ENCODE measurements at regions not wholly inside any gene's neighbourhood (a gene's known extent, or its start where the extent isn't known, plus 50 kb on each side); places are given as distances from the start of the nearest gene placed in this dataset.

DNA sequence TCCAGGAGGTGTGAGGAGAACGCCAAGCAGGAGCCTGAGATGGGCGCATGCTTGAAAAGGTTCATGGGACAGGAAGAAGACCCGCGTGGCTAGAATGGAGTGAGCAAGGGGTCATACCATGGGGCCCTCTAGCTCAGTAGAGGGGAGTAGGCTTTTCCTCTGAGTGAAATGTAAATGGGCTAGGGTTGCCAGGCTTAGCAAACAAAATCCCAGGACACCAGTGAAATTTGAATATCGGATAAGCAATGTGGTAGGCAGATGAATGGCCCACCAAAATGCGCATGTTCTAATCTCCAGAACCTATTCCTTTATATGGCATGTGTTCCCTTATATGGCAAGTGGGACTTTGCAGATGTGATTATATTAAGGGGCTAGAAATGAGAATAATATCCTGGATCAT, 174.1 kb upstream of the CCDC68 start:
- no peaks in the 10 kb centered on the region for H3K9me3 ChIP-seq (ENCODE audit: low read depth, low read length)
- TF ChIP-seq FOXP2 (optimal IDR thresholded peaks at IDR 0.05; ENCODE audit: control extremely low read depth, extremely low read length, insufficient read depth), result no peak
- no peak for TF ChIP-seq EZH2 (IDR thresholded peaks at IDR 0.05)
- TF ChIP-seq POLR2AphosphoS5 (IDR thresholded peaks at IDR 0.05; ENCODE audit: borderline replicate concordance, low read depth, low read length), result no peak
- no peak overlapping the region for H3K27ac ChIP-seq
- H3K36me3 ChIP-seq (ENCODE audit: insufficient read depth, low read length), result no peaks in the 10 kb centered on the region
- DNase-seq (ENCODE audit: low read depth, low spot score), result no peak
- H3K4me3 ChIP-seq, result no peak overlapping the region
- H3K9ac ChIP-seq (ENCODE audit: insufficient read length), result no peak overlapping the region

DNA sequence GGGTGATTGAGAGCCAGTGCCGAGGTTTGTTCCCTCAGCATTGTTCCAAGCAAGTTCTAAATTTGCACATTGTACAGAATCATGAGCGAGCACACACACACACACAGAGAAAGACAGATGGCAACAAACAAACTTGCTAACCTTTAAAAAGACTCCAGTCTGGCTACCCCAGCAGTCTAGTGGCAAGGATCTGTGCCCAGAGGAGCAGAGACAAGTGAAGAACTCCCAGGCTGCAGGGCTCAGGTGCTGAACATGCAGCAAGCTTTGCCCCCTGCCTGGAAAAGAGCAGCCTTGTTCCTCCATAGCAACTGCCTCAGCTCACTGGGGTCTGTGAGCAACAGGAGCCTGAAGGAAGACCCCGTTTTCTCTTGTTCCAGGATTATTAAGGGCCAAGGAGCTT, 169.2 kb upstream of the CCDC68 start:
- no peak overlapping the region for H3K4me3 ChIP-seq
- no peaks in the 10 kb centered on the region for H3K36me3 ChIP-seq (ENCODE audit: insufficient read depth, low read length)
- TF ChIP-seq EZH2 (IDR thresholded peaks at IDR 0.05) (no peak), POLR2AphosphoS5 (IDR thresholded peaks at IDR 0.05; ENCODE audit: borderline replicate concordance, low read depth, low read length) (no peak), FOXP2 (optimal IDR thresholded peaks at IDR 0.05; ENCODE audit: control extremely low read depth, extremely low read length, insufficient read depth) (no peak)
- no peak overlapping the region for H3K9ac ChIP-seq (ENCODE audit: insufficient read length)
- H3K27ac ChIP-seq, result no peak overlapping the region
- H3K9me3 ChIP-seq (ENCODE audit: low read depth, low read length), result no peaks in the 10 kb centered on the region
- no peak for DNase-seq (ENCODE audit: low read depth, low spot score)

DNA sequence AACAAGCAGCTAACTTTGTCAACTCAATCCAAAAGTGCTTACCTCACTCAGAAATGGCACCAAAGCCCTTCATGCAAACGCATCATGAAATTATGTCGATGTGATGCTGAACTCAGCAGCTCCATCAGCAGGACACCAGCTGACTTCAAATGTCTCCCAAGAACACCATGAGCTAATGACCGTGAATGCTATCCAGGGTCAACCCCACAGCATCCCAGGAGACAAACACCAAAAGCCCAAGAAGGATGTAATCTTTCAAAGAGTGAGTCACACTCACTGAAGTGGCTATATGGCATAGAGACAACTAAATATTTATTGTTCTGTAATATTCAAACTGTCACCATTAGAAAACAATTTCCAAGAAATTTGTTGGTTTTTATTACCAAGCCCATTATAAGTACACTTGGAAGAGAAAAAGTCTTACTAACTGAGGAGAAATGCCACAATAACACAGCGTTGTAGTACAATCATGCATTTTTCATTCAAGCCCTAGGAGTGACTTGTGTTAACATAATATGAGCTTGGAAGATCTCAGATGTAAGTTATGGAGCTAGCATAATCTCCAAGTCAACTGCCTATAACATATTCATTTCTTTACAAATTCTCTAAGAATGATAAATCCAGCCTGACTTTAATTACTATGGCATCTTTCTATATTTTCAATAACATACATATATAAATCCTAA, 165.0 kb upstream of the CCDC68 start:
- H3K27ac ChIP-seq, result no peak overlapping the region
- H3K9ac ChIP-seq (ENCODE audit: insufficient read length), result no peak overlapping the region
- TF ChIP-seq FOXP2 (optimal IDR thresholded peaks at IDR 0.05; ENCODE audit: control extremely low read depth, extremely low read length, insufficient read depth), result no peak
- TF ChIP-seq EZH2 (IDR thresholded peaks at IDR 0.05), result no peak
- TF ChIP-seq POLR2AphosphoS5 (IDR thresholded peaks at IDR 0.05; ENCODE audit: borderline replicate concordance, low read depth, low read length), result no peak
- no peaks in the 10 kb centered on the region for H3K9me3 ChIP-seq (ENCODE audit: low read depth, low read length)
- H3K4me3 ChIP-seq, result no peak overlapping the region
- DNase-seq (ENCODE audit: low read depth, low spot score), result no peak
- no peaks in the 10 kb centered on the region for H3K36me3 ChIP-seq (ENCODE audit: insufficient read depth, low read length)

DNA sequence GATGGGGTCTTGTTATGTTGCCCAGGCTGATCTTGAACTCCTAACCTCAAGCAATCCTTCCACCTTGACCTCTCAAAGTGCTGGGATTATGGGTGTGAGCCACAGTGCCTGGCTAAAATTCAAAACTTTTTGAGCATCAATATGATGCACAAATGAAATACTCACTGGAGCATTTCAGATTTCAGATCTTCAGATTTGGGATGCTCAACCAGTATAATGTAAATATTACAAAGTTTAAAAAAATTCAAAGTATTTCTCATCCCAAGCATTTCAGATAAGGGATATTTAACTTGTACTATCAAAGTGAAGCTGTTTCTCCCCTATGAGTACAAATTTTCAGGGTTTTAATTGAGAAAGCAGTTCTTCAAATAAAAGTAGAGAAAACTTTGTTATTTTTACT, 164.1 kb upstream of the CCDC68 start:
- Histone ChIP-seq H3K9me3 (ENCODE audit: low read depth, low read length) (no peaks in the 10 kb centered on the region), H3K9ac (ENCODE audit: insufficient read length) (no peak overlapping the region), H3K4me3 (no peak overlapping the region), H3K36me3 (ENCODE audit: insufficient read depth, low read length) (no peaks in the 10 kb centered on the region), H3K27ac (no peak overlapping the region)
- no peak for DNase-seq (ENCODE audit: low read depth, low spot score)
- no peak for TF ChIP-seq POLR2AphosphoS5 (IDR thresholded peaks at IDR 0.05; ENCODE audit: borderline replicate concordance, low read depth, low read length)
- no peak for TF ChIP-seq FOXP2 (optimal IDR thresholded peaks at IDR 0.05; ENCODE audit: control extremely low read depth, extremely low read length, insufficient read depth)
- TF ChIP-seq EZH2 (IDR thresholded peaks at IDR 0.05), result no peak

DNA sequence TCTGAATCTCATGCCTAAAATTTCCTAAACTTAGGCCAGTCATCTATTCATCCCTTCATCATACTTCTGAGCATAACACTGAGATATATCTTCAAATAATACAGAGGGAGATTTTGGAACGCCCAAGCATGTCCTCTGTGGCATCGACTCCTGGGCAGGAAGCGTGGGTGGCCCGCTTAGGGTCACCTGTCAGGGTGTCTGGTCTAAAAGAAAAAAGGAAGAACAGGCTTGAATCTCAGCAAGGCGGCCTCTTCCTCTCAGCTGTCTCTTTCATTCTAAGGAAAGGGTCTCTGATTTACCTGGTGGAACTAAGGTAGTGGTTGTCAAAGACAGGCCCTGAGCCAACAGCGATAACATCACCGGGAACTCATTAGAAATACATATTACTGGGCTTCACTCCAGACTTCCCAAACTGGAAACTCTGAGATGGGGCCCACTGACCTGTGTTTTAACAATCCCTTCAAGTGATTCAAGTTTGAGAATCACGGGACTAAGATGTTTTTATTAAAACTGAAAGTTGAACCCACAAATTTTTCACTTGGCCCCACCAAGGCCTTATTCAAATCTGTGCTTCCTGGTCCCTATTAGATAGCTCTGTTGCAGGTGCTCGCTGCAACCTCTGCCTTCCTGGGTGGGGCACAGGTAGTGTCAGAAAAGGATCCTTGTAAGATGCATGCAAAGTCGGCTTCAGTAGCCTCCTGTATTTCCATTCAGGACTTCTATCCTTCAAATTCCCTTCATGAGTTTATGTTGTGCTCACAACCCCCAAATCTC, 162.3 kb upstream of the CCDC68 start:
- no peak overlapping the region for H3K4me3 ChIP-seq
- no peaks in the 10 kb centered on the region for H3K36me3 ChIP-seq (ENCODE audit: insufficient read depth, low read length)
- no peak overlapping the region for H3K9ac ChIP-seq (ENCODE audit: insufficient read length)
- no peaks in the 10 kb centered on the region for H3K9me3 ChIP-seq (ENCODE audit: low read depth, low read length)
- TF ChIP-seq FOXP2 (optimal IDR thresholded peaks at IDR 0.05; ENCODE audit: control extremely low read depth, extremely low read length, insufficient read depth) (no peak), EZH2 (IDR thresholded peaks at IDR 0.05) (no peak), POLR2AphosphoS5 (IDR thresholded peaks at IDR 0.05; ENCODE audit: borderline replicate concordance, low read depth, low read length) (no peak)
- H3K27ac ChIP-seq, result no peak overlapping the region
- DNase-seq (ENCODE audit: low read depth, low spot score), result no peak

DNA sequence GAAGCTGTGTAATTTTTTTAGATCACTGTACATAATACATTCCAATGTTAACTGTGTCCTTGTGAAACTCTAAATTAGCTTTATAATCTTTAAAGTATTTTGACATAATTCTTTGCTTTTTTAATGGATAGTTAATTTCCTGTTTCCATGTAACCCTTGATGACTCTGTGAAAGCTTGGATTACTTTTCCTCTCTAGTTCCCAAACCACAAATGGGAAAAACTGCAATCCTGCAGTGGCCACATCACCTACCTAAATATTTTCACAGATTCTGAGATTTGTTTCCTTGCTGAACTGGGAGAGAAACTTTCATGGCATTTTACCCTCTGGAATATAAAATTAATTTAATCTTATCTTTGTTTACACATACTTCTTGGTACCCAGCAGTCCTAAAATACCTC, 161.6 kb upstream of the CCDC68 start:
- Histone ChIP-seq H3K36me3 (ENCODE audit: insufficient read depth, low read length) (no peaks in the 10 kb centered on the region), H3K27ac (no peak overlapping the region), H3K9me3 (ENCODE audit: low read depth, low read length) (no peaks in the 10 kb centered on the region), H3K4me3 (no peak overlapping the region), H3K9ac (ENCODE audit: insufficient read length) (no peak overlapping the region)
- TF ChIP-seq EZH2 (IDR thresholded peaks at IDR 0.05) (no peak), POLR2AphosphoS5 (IDR thresholded peaks at IDR 0.05; ENCODE audit: borderline replicate concordance, low read depth, low read length) (no peak)
- no peak for DNase-seq (ENCODE audit: low read depth, low spot score)

DNA sequence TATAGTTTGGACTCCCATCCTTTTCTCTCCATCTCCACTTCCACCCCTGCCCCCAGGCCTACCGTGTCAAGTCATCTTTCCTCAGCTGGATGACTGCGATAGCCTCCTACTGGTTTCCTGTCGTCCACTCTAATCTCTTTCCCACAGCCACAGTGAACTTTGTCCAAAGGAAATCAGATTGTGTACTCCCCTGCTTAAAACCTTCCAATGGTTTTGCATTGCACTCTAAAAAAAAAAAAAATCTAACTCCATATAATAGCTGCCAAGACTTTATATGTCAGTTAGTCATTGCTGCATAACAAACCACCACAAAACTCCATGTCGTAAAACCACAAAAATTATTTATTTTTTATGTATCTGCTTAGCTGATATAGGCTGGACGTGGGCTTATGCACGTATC, 160.2 kb upstream of the CCDC68 start:
- H3K4me3 ChIP-seq, result no peak overlapping the region
- H3K27ac ChIP-seq, result no peak overlapping the region
- TF ChIP-seq POLR2AphosphoS5 (IDR thresholded peaks at IDR 0.05; ENCODE audit: borderline replicate concordance, low read depth, low read length) (no peak), EZH2 (IDR thresholded peaks at IDR 0.05) (no peak), FOXP2 (optimal IDR thresholded peaks at IDR 0.05; ENCODE audit: control extremely low read depth, extremely low read length, insufficient read depth) (no peak)
- DNase-seq (ENCODE audit: low read depth, low spot score), result no peak
- no peaks in the 10 kb centered on the region for H3K36me3 ChIP-seq (ENCODE audit: insufficient read depth, low read length)
- no peak overlapping the region for H3K9ac ChIP-seq (ENCODE audit: insufficient read length)
- no peaks in the 10 kb centered on the region for H3K9me3 ChIP-seq (ENCODE audit: low read depth, low read length)

DNA sequence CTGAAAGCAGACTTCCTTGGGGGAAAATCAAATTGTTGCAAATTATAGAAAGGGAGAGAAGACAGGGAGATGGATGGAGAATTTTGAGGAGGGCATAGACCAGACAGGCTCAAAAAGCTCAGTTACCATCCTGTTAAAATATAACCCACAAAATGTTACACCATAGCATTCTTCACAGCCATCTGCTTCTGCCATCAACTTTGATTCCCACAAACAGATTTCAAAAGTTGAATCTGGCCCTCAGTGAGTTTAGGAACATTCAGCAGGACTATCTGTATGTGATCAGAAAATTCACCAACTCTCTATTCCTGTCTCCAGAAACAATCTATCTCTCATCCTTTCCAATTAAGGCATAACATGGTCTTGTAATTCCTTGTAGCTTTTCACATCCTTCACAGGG, 159.8 kb upstream of the CCDC68 start:
- Histone ChIP-seq H3K9ac (ENCODE audit: insufficient read length) (no peak overlapping the region), H3K27ac (no peak overlapping the region), H3K4me3 (no peak overlapping the region), H3K36me3 (ENCODE audit: insufficient read depth, low read length) (no peaks in the 10 kb centered on the region), H3K9me3 (ENCODE audit: low read depth, low read length) (no peaks in the 10 kb centered on the region)
- no peak for TF ChIP-seq EZH2 (IDR thresholded peaks at IDR 0.05)
- no peak for TF ChIP-seq FOXP2 (optimal IDR thresholded peaks at IDR 0.05; ENCODE audit: control extremely low read depth, extremely low read length, insufficient read depth)
- TF ChIP-seq POLR2AphosphoS5 (IDR thresholded peaks at IDR 0.05; ENCODE audit: borderline replicate concordance, low read depth, low read length), result no peak
- DNase-seq (ENCODE audit: low read depth, low spot score), result no peak
